Liver (tissue), 8 donors: ENCODE measurements at regions not wholly inside any gene's neighbourhood (a gene's known extent, or its start where the extent isn't known, plus 50 kb on each side); places are given as distances from the start of the nearest gene placed in this dataset.

ENCODE experiments used
- DNase-seq: peaks from one replicate; pipeline ENCODE4 v3.0.0-alpha.2; 2017; ENCODE audit warnings: low spot score
- H3K27ac ChIP-seq, 2 donors: one replicate each; pipeline ENCODE4 v1.7.0; 2013; ENCODE audit warnings: inconsistent platforms in 2 of 2, low read length in 2 of 2, control low read depth in 1 of 2, low read depth in 1 of 2, mild to moderate bottlenecking in 1 of 2
- H3K27me3 ChIP-seq, 4 donors: one replicate each; pipeline versions ENCODE4 v1.6.1 to v1.7.0; 2013; ENCODE audit warnings: low read length in 3 of 4, inconsistent platforms in 1 of 4, mild to moderate bottlenecking in 1 of 4, moderate library complexity in 1 of 4; ENCODE audit not compliant: control insufficient read depth in 4 of 4, insufficient read depth in 4 of 4
- H3K36me3 ChIP-seq, 4 donors: one replicate each; pipeline versions ENCODE4 v1.6.1 to v1.7.0; 2013; ENCODE audit warnings: low read length in 3 of 4, mild to moderate bottlenecking in 3 of 4, low read depth in 1 of 4, moderate library complexity in 1 of 4; ENCODE audit not compliant: control insufficient read depth in 4 of 4, insufficient read depth in 3 of 4
- H3K4me1 ChIP-seq, 4 donors: one replicate each; pipeline versions ENCODE4 v1.6.1 to v1.7.0; 2013; ENCODE audit warnings: low read length in 3 of 4, mild to moderate bottlenecking in 3 of 4, moderate library complexity in 1 of 4; ENCODE audit not compliant: control insufficient read depth in 4 of 4, insufficient read depth in 4 of 4
- H3K4me3 ChIP-seq, 3 donors: one replicate each; pipeline versions ENCODE4 v1.6.1 to v1.7.0; 2013; ENCODE audit warnings: low read length in 3 of 3, control low read depth in 1 of 3, low read depth in 1 of 3, mild to moderate bottlenecking in 1 of 3
- H3K9ac ChIP-seq, 2 donors: one replicate each; pipeline ENCODE4 v1.7.0; 2013; ENCODE audit warnings: low read length in 2 of 2, mild to moderate bottlenecking in 2 of 2, moderate library complexity in 2 of 2, control low read depth in 1 of 2, low read depth in 1 of 2
- H3K9me3 ChIP-seq, 4 donors: one replicate each; pipeline versions ENCODE4 v1.6.1 to v1.7.0; 2013; ENCODE audit warnings: low read length in 3 of 4; ENCODE audit not compliant: control insufficient read depth in 4 of 4
- EGR1 ChIP-seq, 2 donors: IDR thresholded peaks; 2 replicates each; pipeline ENCODE4 v1.6.1; 2016 to 2018; ENCODE audit warnings: antibody characterized with exemption in 2 of 2, low read depth in 2 of 2
- FOXA1 ChIP-seq: IDR thresholded peaks from 2 replicates; pipeline ENCODE4 v1.6.1; 2016; ENCODE audit warnings: antibody characterized with exemption
- FOXA2 ChIP-seq: IDR thresholded peaks from 2 replicates; pipeline ENCODE4 v1.6.1; 2016; ENCODE audit warnings: antibody characterized with exemption
- GABPA ChIP-seq, 2 donors: IDR thresholded peaks in 1 of 2; conservative IDR thresholded peaks in 1 of 2; 2 replicates each; pipeline ENCODE4 v1.6.1; 2016; ENCODE audit warnings: antibody characterized with exemption in 2 of 2, mild to moderate bottlenecking in 1 of 2, moderate library complexity in 1 of 2
- HNF4A ChIP-seq, 2 donors: conservative IDR thresholded peaks; 2 replicates each; pipeline ENCODE4 v1.6.1; 2016; ENCODE audit warnings: antibody characterized with exemption in 2 of 2, mild to moderate bottlenecking in 2 of 2
- JUND ChIP-seq, 2 donors: IDR thresholded peaks; 2 replicates each; pipeline ENCODE4 v1.6.1; 2016; ENCODE audit warnings: antibody characterized with exemption in 2 of 2
- NR2F2 ChIP-seq: IDR thresholded peaks from 2 replicates; pipeline ENCODE4 v1.6.1; 2016; ENCODE audit warnings: antibody characterized with exemption
- RAD21 ChIP-seq, 2 donors: IDR thresholded peaks; 2 replicates each; pipeline ENCODE4 v1.6.1; 2016; ENCODE audit warnings: antibody characterized with exemption in 2 of 2, mild to moderate bottlenecking in 2 of 2
- RXRA ChIP-seq, 2 donors: IDR thresholded peaks; 2 replicates each; pipeline ENCODE4 v1.6.1; 2017 to 2018; ENCODE audit warnings: antibody characterized with exemption in 2 of 2, mild to moderate bottlenecking in 1 of 2
- SP1 ChIP-seq: IDR thresholded peaks from 2 replicates; pipeline ENCODE4 v1.6.1; 2018; ENCODE audit warnings: antibody characterized with exemption, mild to moderate bottlenecking
- TAF1 ChIP-seq: conservative IDR thresholded peaks from 2 replicates; pipeline ENCODE4 v1.6.1; 2016; ENCODE audit warnings: antibody characterized with exemption, mild to moderate bottlenecking
- YY1 ChIP-seq: IDR thresholded peaks from 2 replicates; pipeline ENCODE4 v1.6.1; 2016; ENCODE audit warnings: antibody characterized with exemption, mild to moderate bottlenecking
- WGBS: extraction: QIAGEN DNeasy Blood & Tissue Kit; methylation state at CpG from one replicate; pipeline ENCODE4 v1.1.7; 2013; 5-methylcytosine and 5-hydroxymethylcytosine counted together
- TF ChIP-seq, protein P1 (sequence below): IDR thresholded peaks from 2 replicates; pipeline ENCODE4 v1.6.1; 2016; ENCODE audit warnings: antibody characterized with exemption
- TF ChIP-seq, protein P2 (sequence below): fragments of 150-350 bp; IDR thresholded peaks from 2 replicates; pipeline ENCODE4 v1.5.1; 2017; ENCODE audit warnings: improper control_type of control experiment, low read depth, low read length; ENCODE audit not compliant: missing input control
- TF ChIP-seq, protein P3 (sequence below): IDR thresholded peaks from 2 replicates; pipeline ENCODE4 v1.6.1; 2016; ENCODE audit warnings: antibody characterized with exemption
- TF ChIP-seq, protein P4 (sequence below): IDR thresholded peaks from 2 replicates; pipeline ENCODE4 v1.6.1; 2016; ENCODE audit warnings: antibody characterized with exemption
- TF ChIP-seq, protein P5 (sequence below): IDR thresholded peaks from 2 replicates; pipeline ENCODE4 v1.6.1; 2016; ENCODE audit warnings: antibody characterized with exemption, mild to moderate bottlenecking
- donor health status: healthy.
- donor health status: healthy.
- donor health status: healthy.
- donor health status: healthy.
- donor health status: healthy.

DNA sequence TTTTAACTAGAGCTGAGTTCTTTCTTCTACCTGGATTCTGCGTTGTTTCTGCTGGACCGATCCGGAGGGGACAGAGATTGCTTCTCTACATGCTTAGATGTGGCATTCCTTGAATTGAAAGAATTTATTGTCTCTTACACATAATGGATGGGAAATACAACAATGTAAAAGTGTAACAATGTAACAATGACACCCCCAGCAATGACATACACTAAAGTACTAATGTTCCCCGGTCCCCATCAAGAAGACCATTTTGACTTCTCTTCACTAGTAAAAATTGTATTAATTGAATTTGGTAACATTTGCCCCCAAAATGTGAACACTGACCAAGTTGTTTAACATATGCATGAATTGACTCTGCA, 760.2 kb downstream of the TAF11L14 start:
- no peaks in the 10 kb centered on the region for H3K4me1 ChIP-seq
- 21% methylated on average over 4 of the region's 4 CpGs for WGBS
- H3K36me3 ChIP-seq: no peaks in the 10 kb centered on the region
- H3K27me3 ChIP-seq: peaks cover 0 to 5% (median 0%) of the 10 kb centered on the region in 4 donors
- H3K27ac ChIP-seq: no peak overlapping the region
- no peak overlapping the region for H3K4me3 ChIP-seq
- TF ChIP-seq RXRA (IDR thresholded peaks at IDR 0.05) (no peak), FOXA2 (no peak), TAF1 (no peak), EGR1 (IDR thresholded peaks at IDR 0.05; ENCODE audit: low read depth in 2 of 2) (no peak), HNF4A (conservative IDR thresholded peaks at IDR 0.05) (no peak)
- TF ChIP-seq, protein P1, sequence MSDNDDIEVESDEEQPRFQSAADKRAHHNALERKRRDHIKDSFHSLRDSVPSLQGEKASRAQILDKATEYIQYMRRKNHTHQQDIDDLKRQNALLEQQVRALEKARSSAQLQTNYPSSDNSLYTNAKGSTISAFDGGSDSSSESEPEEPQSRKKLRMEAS: no peak
- TF ChIP-seq, protein P2, sequence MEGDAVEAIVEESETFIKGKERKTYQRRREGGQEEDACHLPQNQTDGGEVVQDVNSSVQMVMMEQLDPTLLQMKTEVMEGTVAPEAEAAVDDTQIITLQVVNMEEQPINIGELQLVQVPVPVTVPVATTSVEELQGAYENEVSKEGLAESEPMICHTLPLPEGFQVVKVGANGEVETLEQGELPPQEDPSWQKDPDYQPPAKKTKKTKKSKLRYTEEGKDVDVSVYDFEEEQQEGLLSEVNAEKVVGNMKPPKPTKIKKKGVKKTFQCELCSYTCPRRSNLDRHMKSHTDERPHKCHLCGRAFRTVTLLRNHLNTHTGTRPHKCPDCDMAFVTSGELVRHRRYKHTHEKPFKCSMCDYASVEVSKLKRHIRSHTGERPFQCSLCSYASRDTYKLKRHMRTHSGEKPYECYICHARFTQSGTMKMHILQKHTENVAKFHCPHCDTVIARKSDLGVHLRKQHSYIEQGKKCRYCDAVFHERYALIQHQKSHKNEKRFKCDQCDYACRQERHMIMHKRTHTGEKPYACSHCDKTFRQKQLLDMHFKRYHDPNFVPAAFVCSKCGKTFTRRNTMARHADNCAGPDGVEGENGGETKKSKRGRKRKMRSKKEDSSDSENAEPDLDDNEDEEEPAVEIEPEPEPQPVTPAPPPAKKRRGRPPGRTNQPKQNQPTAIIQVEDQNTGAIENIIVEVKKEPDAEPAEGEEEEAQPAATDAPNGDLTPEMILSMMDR: no peak
- no peak overlapping the region for H3K9ac ChIP-seq
- no peak for DNase-seq
- no peaks in the 10 kb centered on the region for H3K9me3 ChIP-seq

DNA sequence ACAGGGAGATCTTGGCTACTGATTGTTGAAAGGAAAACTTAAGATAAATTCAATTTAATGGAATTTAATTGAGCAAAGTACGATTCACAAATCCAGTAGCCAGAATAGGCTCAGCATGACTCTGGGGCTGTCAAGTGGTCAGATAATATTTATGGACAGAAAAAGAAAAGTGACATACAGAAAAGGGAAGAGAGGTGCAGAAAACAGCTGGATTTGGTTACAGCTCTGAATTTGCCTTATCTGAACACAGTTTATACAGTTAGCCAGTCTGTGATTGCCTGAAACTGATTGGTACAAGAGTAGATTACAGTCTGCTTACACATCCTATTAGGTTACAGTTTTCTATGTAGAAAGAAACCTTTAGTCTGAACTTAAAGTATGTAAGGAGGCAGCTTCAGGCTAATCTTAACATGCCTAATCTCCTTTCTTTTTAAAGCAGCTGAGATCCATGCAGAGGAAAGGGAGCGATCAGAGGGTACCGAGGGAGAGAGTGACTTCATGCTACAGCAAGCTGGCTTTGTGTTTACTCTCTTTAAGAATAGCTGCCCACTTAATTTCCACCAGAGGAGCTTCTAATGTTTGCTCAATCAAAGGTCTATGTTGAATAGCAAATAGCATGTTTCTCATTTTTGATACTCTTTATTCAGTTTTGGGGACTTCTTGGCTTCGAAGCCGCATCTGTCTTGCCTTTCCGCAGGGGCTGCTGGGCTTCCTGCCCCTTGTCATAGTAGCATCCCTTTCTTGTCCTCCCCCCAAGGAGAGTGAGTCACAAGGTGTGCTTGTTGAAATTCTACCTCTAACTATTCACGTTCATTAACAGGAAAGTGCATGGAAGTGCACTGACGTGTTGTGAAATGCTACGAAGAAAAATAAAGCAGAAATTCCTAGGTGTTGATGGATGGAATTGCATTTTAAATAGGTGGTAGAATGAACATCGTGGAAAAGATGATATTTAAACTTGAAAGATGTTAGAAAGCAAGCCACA, 761.2 kb downstream of the TAF11L14 start:
- 65% methylated on average over 10 of the region's 10 CpGs for WGBS
- no peak overlapping the region for H3K9ac ChIP-seq
- no peaks in the 10 kb centered on the region for H3K9me3 ChIP-seq
- H3K4me1 ChIP-seq: no peaks in the 10 kb centered on the region
- H3K27ac ChIP-seq: no peak overlapping the region
- no peak overlapping the region for H3K4me3 ChIP-seq
- TF ChIP-seq NR2F2: no peak
- no peak for TF ChIP-seq TAF1
- no peak for TF ChIP-seq JUND (IDR thresholded peaks at IDR 0.05)
- no peak for TF ChIP-seq SP1
- TF ChIP-seq EGR1 (IDR thresholded peaks at IDR 0.05; ENCODE audit: low read depth in 2 of 2): no peak
- no peak for TF ChIP-seq FOXA1
- no peak for TF ChIP-seq GABPA (IDR thresholded peaks at IDR 0.05 in 1 of 2, conservative IDR thresholded peaks at IDR 0.05 in 1 of 2)
- TF ChIP-seq, protein P3, sequence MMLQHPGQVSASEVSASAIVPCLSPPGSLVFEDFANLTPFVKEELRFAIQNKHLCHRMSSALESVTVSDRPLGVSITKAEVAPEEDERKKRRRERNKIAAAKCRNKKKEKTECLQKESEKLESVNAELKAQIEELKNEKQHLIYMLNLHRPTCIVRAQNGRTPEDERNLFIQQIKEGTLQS: no peak
- H3K27me3 ChIP-seq: peaks cover 0 to 5% (median 0%) of the 10 kb centered on the region in 4 donors
- DNase-seq: no peak
- no peaks in the 10 kb centered on the region for H3K36me3 ChIP-seq

DNA sequence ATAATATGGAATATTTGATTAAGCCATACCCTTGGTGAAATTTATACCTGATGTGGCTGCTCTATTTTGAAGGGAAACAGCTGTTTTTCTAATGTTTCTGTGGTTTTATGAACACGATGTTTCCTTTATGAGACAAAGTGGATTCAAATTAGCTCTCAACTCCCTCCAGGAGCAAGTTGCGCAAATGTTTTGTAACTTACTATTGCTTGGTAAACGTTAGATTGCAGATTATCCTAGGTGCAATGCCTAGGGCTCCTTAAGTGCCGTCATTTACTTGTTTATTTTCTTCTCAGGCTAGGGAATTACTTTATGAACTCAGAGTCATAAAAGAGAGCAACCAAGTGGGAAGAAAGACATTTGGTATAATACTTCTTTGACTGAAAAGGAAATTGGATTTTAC, 763.1 kb downstream of the TAF11L14 start:
- Histone ChIP-seq H3K27ac (no peak overlapping the region), H3K9ac (no peak overlapping the region), H3K9me3 (no peaks in the 10 kb centered on the region), H3K27me3 (no peaks in the 10 kb centered on the region), H3K4me1 (no peaks in the 10 kb centered on the region), H3K36me3 (no peaks in the 10 kb centered on the region), H3K4me3 (no peak overlapping the region)
- no peak for DNase-seq
- WGBS: 40% methylated on average over 4 of the region's 4 CpGs
- TF ChIP-seq EGR1 (IDR thresholded peaks at IDR 0.05; ENCODE audit: low read depth in 2 of 2) (no peak), RXRA (IDR thresholded peaks at IDR 0.05) (no peak), FOXA1 (no peak), RAD21 (IDR thresholded peaks at IDR 0.05) (no peak), JUND (IDR thresholded peaks at IDR 0.05) (no peak), YY1 (no peak), GABPA (IDR thresholded peaks at IDR 0.05 in 1 of 2, conservative IDR thresholded peaks at IDR 0.05 in 1 of 2) (no peak)
- TF ChIP-seq, protein P4, sequence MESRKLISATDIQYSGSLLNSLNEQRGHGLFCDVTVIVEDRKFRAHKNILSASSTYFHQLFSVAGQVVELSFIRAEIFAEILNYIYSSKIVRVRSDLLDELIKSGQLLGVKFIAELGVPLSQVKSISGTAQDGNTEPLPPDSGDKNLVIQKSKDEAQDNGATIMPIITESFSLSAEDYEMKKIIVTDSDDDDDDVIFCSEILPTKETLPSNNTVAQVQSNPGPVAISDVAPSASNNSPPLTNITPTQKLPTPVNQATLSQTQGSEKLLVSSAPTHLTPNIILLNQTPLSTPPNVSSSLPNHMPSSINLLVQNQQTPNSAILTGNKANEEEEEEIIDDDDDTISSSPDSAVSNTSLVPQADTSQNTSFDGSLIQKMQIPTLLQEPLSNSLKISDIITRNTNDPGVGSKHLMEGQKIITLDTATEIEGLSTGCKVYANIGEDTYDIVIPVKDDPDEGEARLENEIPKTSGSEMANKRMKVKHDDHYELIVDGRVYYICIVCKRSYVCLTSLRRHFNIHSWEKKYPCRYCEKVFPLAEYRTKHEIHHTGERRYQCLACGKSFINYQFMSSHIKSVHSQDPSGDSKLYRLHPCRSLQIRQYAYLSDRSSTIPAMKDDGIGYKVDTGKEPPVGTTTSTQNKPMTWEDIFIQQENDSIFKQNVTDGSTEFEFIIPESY: no peak
- TF ChIP-seq, protein P1: no peak
- TF ChIP-seq, protein P5, sequence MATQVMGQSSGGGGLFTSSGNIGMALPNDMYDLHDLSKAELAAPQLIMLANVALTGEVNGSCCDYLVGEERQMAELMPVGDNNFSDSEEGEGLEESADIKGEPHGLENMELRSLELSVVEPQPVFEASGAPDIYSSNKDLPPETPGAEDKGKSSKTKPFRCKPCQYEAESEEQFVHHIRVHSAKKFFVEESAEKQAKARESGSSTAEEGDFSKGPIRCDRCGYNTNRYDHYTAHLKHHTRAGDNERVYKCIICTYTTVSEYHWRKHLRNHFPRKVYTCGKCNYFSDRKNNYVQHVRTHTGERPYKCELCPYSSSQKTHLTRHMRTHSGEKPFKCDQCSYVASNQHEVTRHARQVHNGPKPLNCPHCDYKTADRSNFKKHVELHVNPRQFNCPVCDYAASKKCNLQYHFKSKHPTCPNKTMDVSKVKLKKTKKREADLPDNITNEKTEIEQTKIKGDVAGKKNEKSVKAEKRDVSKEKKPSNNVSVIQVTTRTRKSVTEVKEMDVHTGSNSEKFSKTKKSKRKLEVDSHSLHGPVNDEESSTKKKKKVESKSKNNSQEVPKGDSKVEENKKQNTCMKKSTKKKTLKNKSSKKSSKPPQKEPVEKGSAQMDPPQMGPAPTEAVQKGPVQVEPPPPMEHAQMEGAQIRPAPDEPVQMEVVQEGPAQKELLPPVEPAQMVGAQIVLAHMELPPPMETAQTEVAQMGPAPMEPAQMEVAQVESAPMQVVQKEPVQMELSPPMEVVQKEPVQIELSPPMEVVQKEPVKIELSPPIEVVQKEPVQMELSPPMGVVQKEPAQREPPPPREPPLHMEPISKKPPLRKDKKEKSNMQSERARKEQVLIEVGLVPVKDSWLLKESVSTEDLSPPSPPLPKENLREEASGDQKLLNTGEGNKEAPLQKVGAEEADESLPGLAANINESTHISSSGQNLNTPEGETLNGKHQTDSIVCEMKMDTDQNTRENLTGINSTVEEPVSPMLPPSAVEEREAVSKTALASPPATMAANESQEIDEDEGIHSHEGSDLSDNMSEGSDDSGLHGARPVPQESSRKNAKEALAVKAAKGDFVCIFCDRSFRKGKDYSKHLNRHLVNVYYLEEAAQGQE: no peak
